ENCODE measurements at regions not wholly inside any gene's neighbourhood (a gene's known extent, or its start where the extent isn't known, plus 50 kb on each side); places are given as distances from the start of the nearest gene placed in this dataset.

- no peaks in the 10 kb centered on the region for H3K27me3 ChIP-seq (ENCODE audit: insufficient read depth, low read length)
- no peaks in the 10 kb centered on the region for H3K79me2 ChIP-seq (ENCODE audit: insufficient read depth, low read length)
- H3K4me2 ChIP-seq (ENCODE audit: insufficient read depth, low read length) = no peak overlapping the region
- no peaks in the 10 kb centered on the region for H3K36me3 ChIP-seq (ENCODE audit: insufficient read depth, low read length)
- no peak overlapping the region for H3K4me3 ChIP-seq (ENCODE audit: insufficient read depth, low read length)
- H3K4me1 ChIP-seq (ENCODE audit: insufficient read depth, low read length) = peaks cover 15% of the 10 kb centered on the region
- H3K9me3 ChIP-seq (ENCODE audit: low read depth, low read length) = no peaks in the 10 kb centered on the region
- H3K27ac ChIP-seq (ENCODE audit: low read depth, low read length) = peak overlapping the region; percentile 68
- H2AFZ ChIP-seq (ENCODE audit: low read length) = no peak overlapping the region
- no peak for DNase-seq (ENCODE audit: insufficient read length, low spot score, missing footprints)
- H4K20me1 ChIP-seq (ENCODE audit: insufficient read depth, low read length) = no peaks in the 10 kb centered on the region
- TF ChIP-seq, protein P1, sequence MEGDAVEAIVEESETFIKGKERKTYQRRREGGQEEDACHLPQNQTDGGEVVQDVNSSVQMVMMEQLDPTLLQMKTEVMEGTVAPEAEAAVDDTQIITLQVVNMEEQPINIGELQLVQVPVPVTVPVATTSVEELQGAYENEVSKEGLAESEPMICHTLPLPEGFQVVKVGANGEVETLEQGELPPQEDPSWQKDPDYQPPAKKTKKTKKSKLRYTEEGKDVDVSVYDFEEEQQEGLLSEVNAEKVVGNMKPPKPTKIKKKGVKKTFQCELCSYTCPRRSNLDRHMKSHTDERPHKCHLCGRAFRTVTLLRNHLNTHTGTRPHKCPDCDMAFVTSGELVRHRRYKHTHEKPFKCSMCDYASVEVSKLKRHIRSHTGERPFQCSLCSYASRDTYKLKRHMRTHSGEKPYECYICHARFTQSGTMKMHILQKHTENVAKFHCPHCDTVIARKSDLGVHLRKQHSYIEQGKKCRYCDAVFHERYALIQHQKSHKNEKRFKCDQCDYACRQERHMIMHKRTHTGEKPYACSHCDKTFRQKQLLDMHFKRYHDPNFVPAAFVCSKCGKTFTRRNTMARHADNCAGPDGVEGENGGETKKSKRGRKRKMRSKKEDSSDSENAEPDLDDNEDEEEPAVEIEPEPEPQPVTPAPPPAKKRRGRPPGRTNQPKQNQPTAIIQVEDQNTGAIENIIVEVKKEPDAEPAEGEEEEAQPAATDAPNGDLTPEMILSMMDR (IDR thresholded peaks at IDR 0.05; ENCODE audit: extremely low read depth, low read depth, low read length) = no peak
Observed at GRCh38 chr5:159765135-159765433, 151.2 kb upstream of the ADRA1B start.

GRCh38 chr5:159765760-159766517 lies 150.3 kb upstream of the ADRA1B start:
- no peak for DNase-seq (ENCODE audit: insufficient read length, low spot score, missing footprints)
- H2AFZ ChIP-seq (ENCODE audit: low read length) = no peak overlapping the region

GRCh38 chr5:159768243-159768642 lies 148.0 kb upstream of the ADRA1B start:
- Histone ChIP-seq H3K4me2 (ENCODE audit: insufficient read depth, low read length) (no peak overlapping the region), H3K79me2 (ENCODE audit: insufficient read depth, low read length) (no peaks in the 10 kb centered on the region), H2AFZ (ENCODE audit: low read length) (peak overlapping the region; percentile 52), H3K27ac (ENCODE audit: low read depth, low read length) (no peak overlapping the region), H3K4me1 (ENCODE audit: insufficient read depth, low read length) (peaks cover 20% of the 10 kb centered on the region), H3K9me3 (ENCODE audit: low read depth, low read length) (no peaks in the 10 kb centered on the region), H3K4me3 (ENCODE audit: insufficient read depth, low read length) (no peak overlapping the region), H4K20me1 (ENCODE audit: insufficient read depth, low read length) (no peaks in the 10 kb centered on the region), H3K27me3 (ENCODE audit: insufficient read depth, low read length) (no peaks in the 10 kb centered on the region), H3K36me3 (ENCODE audit: insufficient read depth, low read length) (no peaks in the 10 kb centered on the region)
- DNase-seq (ENCODE audit: insufficient read length, low spot score, missing footprints) = no peak
- TF ChIP-seq, protein P1 (IDR thresholded peaks at IDR 0.05; ENCODE audit: extremely low read depth, low read depth, low read length) = no peak

More at GRCh38 chr5:159765760-159766517, 150.3 kb upstream of the ADRA1B start:
- Histone ChIP-seq H3K4me3 (ENCODE audit: insufficient read depth, low read length) (no peak overlapping the region), H3K27me3 (ENCODE audit: insufficient read depth, low read length) (no peaks in the 10 kb centered on the region), H4K20me1 (ENCODE audit: insufficient read depth, low read length) (no peaks in the 10 kb centered on the region), H3K79me2 (ENCODE audit: insufficient read depth, low read length) (no peaks in the 10 kb centered on the region), H3K27ac (ENCODE audit: low read depth, low read length) (no peak overlapping the region), H3K4me1 (ENCODE audit: insufficient read depth, low read length) (peaks cover 15% of the 10 kb centered on the region), H3K4me2 (ENCODE audit: insufficient read depth, low read length) (no peak overlapping the region), H3K36me3 (ENCODE audit: insufficient read depth, low read length) (no peaks in the 10 kb centered on the region), H3K9me3 (ENCODE audit: low read depth, low read length) (no peaks in the 10 kb centered on the region)
- TF ChIP-seq, protein P1 (IDR thresholded peaks at IDR 0.05; ENCODE audit: extremely low read depth, low read depth, low read length) = no peak

DNA sequence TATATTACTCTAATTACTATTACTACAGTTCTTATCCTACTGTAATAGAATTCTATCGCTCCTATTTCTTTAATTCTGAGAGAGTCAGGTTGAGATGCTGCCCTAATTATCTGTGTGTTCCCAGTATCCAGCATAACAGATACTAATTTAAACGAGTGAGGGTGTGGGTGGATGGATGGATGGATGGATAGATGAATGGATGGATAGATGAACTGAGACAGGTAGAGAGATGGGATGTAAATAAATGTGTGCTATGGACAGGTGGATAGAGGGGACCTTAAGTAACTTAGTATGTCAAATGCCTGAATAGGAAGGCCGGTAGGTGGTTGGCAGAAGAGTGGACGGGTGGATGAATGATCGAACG lies 143.6 kb upstream of the ADRA1B start:
- H3K9me3 ChIP-seq (ENCODE audit: low read depth, low read length) = no peaks in the 10 kb centered on the region
- TF ChIP-seq, protein P1 (IDR thresholded peaks at IDR 0.05; ENCODE audit: extremely low read depth, low read depth, low read length) = no peak
- H3K79me2 ChIP-seq (ENCODE audit: insufficient read depth, low read length) = no peaks in the 10 kb centered on the region
- H3K27ac ChIP-seq (ENCODE audit: low read depth, low read length) = peak overlapping the region; percentile 79
- peak overlapping the region; percentile 67 for H3K4me3 ChIP-seq (ENCODE audit: insufficient read depth, low read length)
- DNase-seq (ENCODE audit: insufficient read length, low spot score, missing footprints) = no peak
- no peaks in the 10 kb centered on the region for H3K36me3 ChIP-seq (ENCODE audit: insufficient read depth, low read length)
- peaks cover 20% of the 10 kb centered on the region for H3K4me1 ChIP-seq (ENCODE audit: insufficient read depth, low read length)
- H3K4me2 ChIP-seq (ENCODE audit: insufficient read depth, low read length) = peak overlapping the region; percentile 82
- H3K27me3 ChIP-seq (ENCODE audit: insufficient read depth, low read length) = no peaks in the 10 kb centered on the region
- no peaks in the 10 kb centered on the region for H4K20me1 ChIP-seq (ENCODE audit: insufficient read depth, low read length)
- H2AFZ ChIP-seq (ENCODE audit: low read length) = peak overlapping the region; percentile 90

Data from osteoblast (primary cell).